Transverse colon (tissue), 4 donors: ENCODE measurements at regions not wholly inside any gene's neighbourhood (a gene's known extent, or its start where the extent isn't known, plus 50 kb on each side); places are given as distances from the start of the nearest gene placed in this dataset.

Experiments used
- DNase-seq: peaks from one replicate; pipeline ENCODE4 v3.0.0-alpha.2; 2019
- H3K27ac ChIP-seq, 4 donors: fragments of 200-600 bp; sonication (generic); 2 replicates each; pipeline ENCODE4 v1.5.1; 2016 to 2018; ENCODE audit warnings: inconsistent platforms in 4 of 4
- H3K27me3 ChIP-seq: fragments of 200-600 bp; sonication (generic); 2 replicates; pipeline ENCODE4 v1.5.1; 2017; ENCODE audit warnings: inconsistent platforms
- H3K36me3 ChIP-seq, 4 donors: fragments of 200-600 bp; sonication (generic); 2 replicates each; pipeline ENCODE4 v1.5.1; 2017 to 2019; ENCODE audit warnings: inconsistent platforms in 4 of 4
- H3K4me1 ChIP-seq, 4 donors: fragments of 200-600 bp; sonication (generic); 2 replicates each; pipeline ENCODE4 v1.5.1; 2017 to 2020; ENCODE audit warnings: inconsistent platforms in 4 of 4
- H3K4me3 ChIP-seq, 4 donors: fragments of 200-600 bp; sonication (generic); 1 replicate in 1 of 4; 2 replicates in 3 of 4; pipeline versions ENCODE4 v1.5.1 to v1.6.1; 2017 to 2019; ENCODE audit warnings: inconsistent platforms in 4 of 4
- H3K9me3 ChIP-seq, 2 donors: fragments of 200-600 bp; sonication (generic); 2 replicates each; pipeline ENCODE4 v1.5.1; 2017 to 2019; ENCODE audit warnings: inconsistent platforms in 2 of 2
- CTCF ChIP-seq, 5 experiments: fragments of 200-600 bp in 3 of 5; fragments of 450-650 bp in 2 of 5; sonication (generic) in 3 of 5; IDR thresholded peaks; 1 replicate in 2 of 5; 2 replicates in 3 of 5; pipeline ENCODE4 v1.5.1; 2016 to 2017; ENCODE audit warnings: antibody characterized with exemption in 5 of 5, inconsistent platforms in 3 of 5, mild to moderate bottlenecking in 2 of 5, moderate library complexity in 1 of 5
- EP300 ChIP-seq: sonication (generic); formaldehyde crosslinking; IDR thresholded peaks from one replicate; pipeline ENCODE4 v1.6.1; 2017; ENCODE audit warnings: antibody characterized with exemption, low read depth
- POLR2A ChIP-seq: fragments of 450-650 bp; IDR thresholded peaks from one replicate; pipeline ENCODE4 v1.6.1; 2016; ENCODE audit warnings: antibody characterized with exemption, mild to moderate bottlenecking, moderate library complexity
- POLR2AphosphoS5 ChIP-seq, 3 donors: sonication (generic); formaldehyde crosslinking; IDR thresholded peaks; one replicate each; pipeline ENCODE4 v1.6.1; 2016; ENCODE audit warnings: antibody characterized with exemption in 3 of 3
- WGBS, 2 donors: methylation state at CpG; one replicate each; pipeline ENCODE4 v1.1.5; 2018; ENCODE audit warnings: low coverage in 1 of 2; 5-methylcytosine and 5-hydroxymethylcytosine counted together
- in situ Hi-C, 4 donors: fragments of 200-750 bp; cut with MboI; loops; one replicate each; pipeline versions ENCODE4 v1.15.0 to v1.15.1; 2017; ENCODE audit warnings: low sequenced_read_pairs in 3 of 4, low pct_ligation_motif_present in 1 of 4, low pct_unique_long_range_greater_than_20kb in 1 of 4
- intact Hi-C: fragments of 100-400 bp; cut with DNase I; formaldehyde crosslinking; loops from one replicate; pipeline ENCODE4 v1.15.1; 2023; ENCODE audit warnings: low total_unique reads

GRCh38 chr6:28696167-28696566, 170.5 kb downstream of the GPX5 start:
- Histone ChIP-seq H3K27me3 (peaks cover 86% of the 10 kb centered on the region), H3K36me3 (no peaks in the 10 kb centered on the region), H3K27ac (no peak overlapping the region), H3K9me3 (no peaks in the 10 kb centered on the region), H3K4me1 (no peaks in the 10 kb centered on the region), H3K4me3 (no peak overlapping the region)
- WGBS, 2 donors: 56 to 70% methylated on average over 2 to 14 of the region's 14 CpGs
- DNase-seq: no peak
- no peak for TF ChIP-seq POLR2A
- TF ChIP-seq EP300: no peak
- TF ChIP-seq CTCF (IDR thresholded peaks at IDR 0.05): no peak
- no peak for TF ChIP-seq POLR2AphosphoS5 (IDR thresholded peaks at IDR 0.05)
- in situ Hi-C loops (loop anchor here in 3 of 4 donors (25.0 kb wide), 1 partner anchor 891 kb away; the partner anchor contains the start of gene OR2H2 (in 3 of the 3)), intact Hi-C loops (no loop called here)

GRCh38 chr6:28696682-28697081, 171.0 kb downstream of the GPX5 start:
- 31 to 39% methylated on average over 9 of the region's 9 CpGs for WGBS, 2 donors
- H3K4me1 ChIP-seq: no peaks in the 10 kb centered on the region
- in situ Hi-C loops: loop anchor here in 3 of 4 donors (25.0 kb wide), 1 partner anchor 891 kb away; the partner anchor contains the start of gene OR2H2 (in 3 of the 3)
- peaks cover 90% of the 10 kb centered on the region for H3K27me3 ChIP-seq
- intact Hi-C loops: no loop called here
- no peaks in the 10 kb centered on the region for H3K36me3 ChIP-seq
- no peak overlapping the region for H3K4me3 ChIP-seq
- no peak for DNase-seq
- H3K9me3 ChIP-seq: no peaks in the 10 kb centered on the region
- no peak for TF ChIP-seq CTCF (IDR thresholded peaks at IDR 0.05)
- no peak overlapping the region for H3K27ac ChIP-seq

- Histone ChIP-seq H3K27ac (no peak overlapping the region), H3K36me3 (no peaks in the 10 kb centered on the region), H3K4me3 (no peak overlapping the region), H3K9me3 (no peaks in the 10 kb centered on the region), H3K27me3 (peaks cover 69% of the 10 kb centered on the region), H3K4me1 (no peaks in the 10 kb centered on the region)
- intact Hi-C loops (no loop called here), in situ Hi-C loops (no loop called here)
- TF ChIP-seq CTCF (IDR thresholded peaks at IDR 0.05) (no peak), POLR2AphosphoS5 (IDR thresholded peaks at IDR 0.05) (no peak), EP300 (no peak), POLR2A (no peak)
- no peak for DNase-seq
- 82 to 84% methylated on average over 4 to 6 of the region's 6 CpGs for WGBS, 2 donors
Observed at GRCh38 chr6:28707387-28708282, 182.0 kb downstream of the GPX5 start.

- WGBS, 2 donors: 32 to 42% methylated on average over 12 to 30 of the region's 30 CpGs
- no peaks in the 10 kb centered on the region for H3K9me3 ChIP-seq
- H3K4me3 ChIP-seq: no peak overlapping the region
- H3K4me1 ChIP-seq: no peaks in the 10 kb centered on the region
- in situ Hi-C loops: no loop called here
- H3K36me3 ChIP-seq: no peaks in the 10 kb centered on the region
- H3K27ac ChIP-seq: no peak overlapping the region
- intact Hi-C loops: no loop called here
- TF ChIP-seq POLR2A: no peak
- no peak for TF ChIP-seq POLR2AphosphoS5 (IDR thresholded peaks at IDR 0.05)
- no peak for TF ChIP-seq CTCF (IDR thresholded peaks at IDR 0.05)
- no peak for TF ChIP-seq EP300
- H3K27me3 ChIP-seq: peaks cover 51% of the 10 kb centered on the region
- DNase-seq: no peak
Observed at GRCh38 chr6:28709478-28710349, 184.0 kb downstream of the GPX5 start.
